HT-29 (cell line): ENCODE measurements at regions not wholly inside any gene's neighbourhood (a gene's known extent, or its start where the extent isn't known, plus 50 kb on each side); places are given as distances from the start of the nearest gene placed in this dataset.
A peak's percentile ranks its signal among the peaks of the same experiment; 100 is the strongest.

ENCODE experiments used
- DNase-seq: peaks from one replicate; pipeline ENCODE4 v3.0.0-alpha.2; 2015; ENCODE audit warnings: low spot score

GRCh38 chr6:87995461-87995860 is 52.2 kb upstream of the SPACA1 start:
- DNase-seq, result no peak

GRCh38 chr6:87993356-87993755 is 54.3 kb upstream of the SPACA1 start:
- DNase-seq, result no peak

- DNase-seq, result no peak
Observed at GRCh38 chr6:87990871-87991270, 56.8 kb upstream of the SPACA1 start.

GRCh38 chr6:87982134-87982533 is 65.5 kb upstream of the SPACA1 start:
- DNase-seq, result no peak

- no peak for DNase-seq
Observed at GRCh38 chr6:87979737-87980136, 67.9 kb upstream of the SPACA1 start.

GRCh38 chr6:87976616-87977015 is 71.0 kb upstream of the SPACA1 start:
- no peak for DNase-seq

- no peak for DNase-seq
Observed at GRCh38 chr6:87975561-87975960, 72.1 kb upstream of the SPACA1 start.

GRCh38 chr6:87972279-87972678 is 75.4 kb upstream of the SPACA1 start:
- no peak for DNase-seq

GRCh38 chr6:87971605-87972262 is 75.9 kb upstream of the SPACA1 start:
- DNase-seq, result no peak

- no peak for DNase-seq
Observed at GRCh38 chr6:87968435-87969278, 79.0 kb upstream of the SPACA1 start.

GRCh38 chr6:87965806-87966205 is 81.8 kb upstream of the SPACA1 start:
- no peak for DNase-seq

GRCh38 chr6:87959083-87959482 is 88.6 kb upstream of the SPACA1 start:
- DNase-seq, result no peak

GRCh38 chr6:87951751-87952150 is 95.9 kb upstream of the SPACA1 start:
- no peak for DNase-seq

GRCh38 chr6:87950614-87951013 is 97.0 kb upstream of the SPACA1 start:
- DNase-seq, result no peak

- DNase-seq, result no peak
Observed at GRCh38 chr6:87949194-87949593, 98.4 kb upstream of the SPACA1 start.

- no peak for DNase-seq
Observed at GRCh38 chr6:87946669-87947068, 101.0 kb upstream of the SPACA1 start.

GRCh38 chr6:87945966-87946365 is 101.7 kb upstream of the SPACA1 start:
- no peak for DNase-seq

- DNase-seq, result no peak
Observed at GRCh38 chr6:87945181-87945580, 102.5 kb upstream of the SPACA1 start.

GRCh38 chr6:87944541-87944954 is 103.1 kb upstream of the SPACA1 start:
- DNase-seq, result peak; percentile 5

GRCh38 chr6:87943191-87943590 is 104.5 kb upstream of the SPACA1 start:
- no peak for DNase-seq

- DNase-seq, result no peak
Observed at GRCh38 chr6:87941556-87942358, 105.9 kb upstream of the SPACA1 start.

GRCh38 chr6:87939776-87940175 is 107.9 kb upstream of the SPACA1 start:
- no peak for DNase-seq
